Fibroblast of lung (primary cell): ENCODE measurements at regions not wholly inside any gene's neighbourhood (a gene's known extent, or its start where the extent isn't known, plus 50 kb on each side); places are given as distances from the start of the nearest gene placed in this dataset.
"Not testable (repeated sequence)": the region's sequence is repeated elsewhere in the genome, so short reads cannot be mapped to it uniquely, and the experiment has no call there.

Source experiments
- DNase-seq, 2 donors: peaks; one replicate each; pipeline versions ENCODE4 v3.0.0 to v3.0.0-alpha.2; 2010; ENCODE audit warnings: low read depth in 2 of 2
- H2AFZ ChIP-seq: 2 replicates; pipeline ENCODE4 v1.5.1; 2012; ENCODE audit warnings: low read length, control low read depth, inconsistent platforms
- H3K27ac ChIP-seq: 2 replicates; pipeline ENCODE4 v1.5.1; 2011; ENCODE audit warnings: low read length, control low read depth; ENCODE audit not compliant: insufficient read depth
- H3K27me3 ChIP-seq: 2 replicates; pipeline ENCODE4 v1.5.1; 2011; ENCODE audit warnings: mild to moderate bottlenecking, low read length; ENCODE audit not compliant: control insufficient read depth, insufficient read depth
- H3K36me3 ChIP-seq: 2 replicates; pipeline ENCODE4 v1.5.1; 2011; ENCODE audit warnings: low read length; ENCODE audit not compliant: control insufficient read depth, insufficient read depth
- H3K4me1 ChIP-seq: 2 replicates; pipeline ENCODE4 v1.5.1; 2011; ENCODE audit warnings: low read length; ENCODE audit not compliant: control insufficient read depth, insufficient read depth; ENCODE audit errors: extremely low read depth
- H3K4me2 ChIP-seq: 2 replicates; pipeline ENCODE4 v1.5.1; 2011; ENCODE audit warnings: low read length, control low read depth; ENCODE audit not compliant: insufficient read depth; ENCODE audit errors: extremely low read depth
- H3K4me3 ChIP-seq, 4 experiments: fragments of 200-600 bp in 1 of 4; sonication (generic) in 1 of 4; replicated peaks in 1 of 4; 2 replicates each; pipeline ENCODE4 v1.5.1; 2011 to 2016; ENCODE audit warnings: low read length in 4 of 4, low read depth in 3 of 4, mild to moderate bottlenecking in 3 of 4, control low read depth in 2 of 4, inconsistent platforms in 1 of 4, mixed read lengths in 1 of 4; ENCODE audit not compliant: insufficient read depth in 1 of 4; ENCODE audit errors: control extremely low read depth in 1 of 4
- H3K79me2 ChIP-seq: 2 replicates; pipeline ENCODE4 v1.5.1; 2012; ENCODE audit warnings: mild to moderate bottlenecking, low read length, inconsistent platforms; ENCODE audit not compliant: control insufficient read depth, insufficient read depth
- H3K9ac ChIP-seq: 2 replicates; pipeline ENCODE4 v1.5.1; 2011; ENCODE audit warnings: mild to moderate bottlenecking, low read length, control low read depth; ENCODE audit not compliant: insufficient read depth
- H3K9me3 ChIP-seq: 2 replicates; pipeline ENCODE4 v1.5.1; 2012; ENCODE audit warnings: low read depth, low read length; ENCODE audit not compliant: control insufficient read depth, insufficient read depth
- H4K20me1 ChIP-seq: 2 replicates; pipeline ENCODE4 v1.5.1; 2011; ENCODE audit warnings: low read length; ENCODE audit not compliant: control insufficient read depth, insufficient read depth; ENCODE audit errors: extremely low read depth
- CTCF ChIP-seq, 2 donors: IDR thresholded peaks in 1 of 2; conservative IDR thresholded peaks in 1 of 2; 1 replicate in 1 of 2; 2 replicates in 1 of 2; pipeline ENCODE4 v1.5.1; 2011 to 2012; ENCODE audit warnings: low read length in 2 of 2, control low read depth in 1 of 2, inconsistent platforms in 1 of 2, low read depth in 1 of 2, mild to moderate bottlenecking in 1 of 2
- EZH2 ChIP-seq: IDR thresholded peaks from 2 replicates; pipeline ENCODE4 v1.5.1; 2012; ENCODE audit warnings: low read length, control low read depth, mild to moderate bottlenecking; ENCODE audit errors: missing control alignments

GRCh38 chr12:74264692-74265091 is 272.9 kb upstream of the ATXN7L3B start:
- Histone ChIP-seq H4K20me1 (no peaks in the 10 kb centered on the region), H3K9me3 (no peaks in the 10 kb centered on the region)
- DNase-seq = no peak

GRCh38 chr12:74269355-74269754 is 268.3 kb upstream of the ATXN7L3B start:
- H3K9me3 ChIP-seq, H3K4me1 ChIP-seq, H3K4me3 ChIP-seq, H3K9ac ChIP-seq, H3K79me2 ChIP-seq, H2AFZ ChIP-seq, H3K4me2 ChIP-seq, H3K27me3 ChIP-seq, H4K20me1 ChIP-seq, DNase-seq, H3K27ac ChIP-seq, H3K36me3 ChIP-seq: not testable (repeated sequence)

More at GRCh38 chr12:74264692-74265091, 272.9 kb upstream of the ATXN7L3B start:
- H3K4me2 ChIP-seq = no peak overlapping the region
- H3K36me3 ChIP-seq = no peaks in the 10 kb centered on the region
- H3K27ac ChIP-seq = no peak overlapping the region
- H3K9ac ChIP-seq = no peak overlapping the region
- TF ChIP-seq CTCF (conservative IDR thresholded peaks at IDR 0.05 in 1 of 2, IDR thresholded peaks at IDR 0.05 in 1 of 2; ENCODE audit: low read depth in 1 of 2, low read length in 2 of 2) (no peak), EZH2 (no peak)
- no peaks in the 10 kb centered on the region for H3K79me2 ChIP-seq
- H3K4me3 ChIP-seq = no peak overlapping the region
- H2AFZ ChIP-seq = no peak overlapping the region
- no peaks in the 10 kb centered on the region for H3K27me3 ChIP-seq
- H3K4me1 ChIP-seq = no peaks in the 10 kb centered on the region

DNA sequence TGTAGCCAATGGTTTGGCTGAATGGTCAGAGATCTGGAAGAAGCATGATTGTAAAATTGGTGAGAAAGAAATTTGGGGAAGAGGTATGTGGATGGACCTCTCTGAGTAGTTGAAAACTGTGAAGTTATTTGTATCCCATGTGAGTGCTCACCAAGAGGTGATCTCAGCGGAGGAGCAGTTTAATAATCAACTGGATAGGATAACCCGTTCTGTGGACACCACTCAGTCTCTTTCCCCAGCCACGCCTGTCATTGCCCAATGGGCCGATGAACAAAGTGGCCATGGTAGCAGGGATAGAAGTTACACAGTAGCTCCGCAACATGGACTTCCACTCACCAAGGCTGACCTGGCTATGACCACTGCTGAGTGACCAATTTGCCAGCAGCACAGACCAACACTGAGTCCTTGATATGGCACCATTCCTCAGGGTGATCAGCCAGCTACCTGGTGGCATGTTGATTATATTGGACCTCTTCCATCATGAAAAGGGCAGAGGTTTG is 257.4 kb upstream of the ATXN7L3B start:
- Histone ChIP-seq H3K27me3 (no peaks in the 10 kb centered on the region), H3K4me3 (no peak overlapping the region), H2AFZ (no peak overlapping the region), H3K27ac (no peak overlapping the region), H3K79me2 (no peaks in the 10 kb centered on the region), H4K20me1 (no peaks in the 10 kb centered on the region), H3K4me1 (no peaks in the 10 kb centered on the region), H3K9ac (no peak overlapping the region), H3K4me2 (no peak overlapping the region), H3K36me3 (no peaks in the 10 kb centered on the region), H3K9me3 (no peaks in the 10 kb centered on the region)
- no peak for DNase-seq
- TF ChIP-seq EZH2 (no peak), CTCF (conservative IDR thresholded peaks at IDR 0.05 in 1 of 2, IDR thresholded peaks at IDR 0.05 in 1 of 2; ENCODE audit: low read depth in 1 of 2, low read length in 2 of 2) (no peak)

GRCh38 chr12:74281401-74282180 is 256.0 kb upstream of the ATXN7L3B start:
- H3K4me2 ChIP-seq, H3K27ac ChIP-seq, H3K36me3 ChIP-seq: not testable (repeated sequence)

More at GRCh38 chr12:74281401-74282180, 256.0 kb upstream of the ATXN7L3B start:
- H3K4me1 ChIP-seq, H3K79me2 ChIP-seq, H3K27me3 ChIP-seq, H3K9me3 ChIP-seq, H3K4me3 ChIP-seq, H3K9ac ChIP-seq, H2AFZ ChIP-seq, DNase-seq, H4K20me1 ChIP-seq: not testable (repeated sequence)
